PC-3 (cell line): ENCODE measurements at regions not wholly inside any gene's neighbourhood (a gene's known extent, or its start where the extent isn't known, plus 50 kb on each side); places are given as distances from the start of the nearest gene placed in this dataset.

ENCODE experiments used
- ATAC-seq: fragments of 200-7000 bp; cut with Tn5 transposase; 2 replicates; pipeline ENCODE4 v1.9.1; 2020; ENCODE audit warnings: mild to moderate bottlenecking, moderate library complexity
- BruUV-seq: library from RNA; stranded (reverse); fragments of 400-500 nt; replicated peaks from 2 replicates; lab custom pipeline; 2021; lab: Mats Ljungman, UMichigan
- CTCF ChIA-PET: fragments of 300-600 bp; sonication (Branson Sonifier 250); formaldehyde crosslinking; loops from one replicate; lab custom pipeline; 2022; ENCODE audit warnings: antibody characterized with exemption; lab: Charles Lee
- POLR2A ChIA-PET: fragments of 300-600 bp; sonication (Branson Sonifier 250); formaldehyde crosslinking; loops from one replicate; lab custom pipeline; 2022; ENCODE audit warnings: antibody characterized with exemption; ENCODE audit not compliant: unreplicated experiment; lab: Charles Lee
- DNase-seq: peaks from one replicate; pipeline ENCODE4 v3.0.0-alpha.2; 2015
- H2AFZ ChIP-seq: fragments of 300-600 bp; sonication (generic); 2 replicates; pipeline ENCODE4 v1.6.0; 2016; ENCODE audit warnings: antibody characterized with exemption, low read length
- H3F3A ChIP-seq: fragments of 300-600 bp; sonication (generic); one replicate; pipeline ENCODE4 v1.6.0; 2017; ENCODE audit warnings: antibody characterized with exemption, low read length, control low read depth, mild to moderate bottlenecking; ENCODE audit not compliant: unreplicated experiment
- H3K27ac ChIP-seq: fragments of 300-600 bp; sonication (generic); 2 replicates; pipeline ENCODE4 v1.5.1; 2016; ENCODE audit warnings: mild to moderate bottlenecking, low read length
- H3K27me3 ChIP-seq: fragments of 300-600 bp; sonication (generic); 2 replicates; pipeline ENCODE4 v1.6.1; 2016; ENCODE audit warnings: low read length, mixed read lengths
- H3K36me3 ChIP-seq: fragments of 300-600 bp; sonication (generic); 2 replicates; pipeline ENCODE4 v1.6.1; 2016; ENCODE audit warnings: low read depth, mixed run types, low read length, mixed read lengths
- H3K4me1 ChIP-seq: fragments of 300-600 bp; sonication (generic); 2 replicates; pipeline ENCODE4 v1.5.1; 2016; ENCODE audit warnings: low read length; ENCODE audit not compliant: insufficient read depth
- H3K4me2 ChIP-seq: fragments of 300-600 bp; sonication (generic); 2 replicates; pipeline ENCODE4 v1.6.0; 2016; ENCODE audit warnings: low read length
- H3K4me3 ChIP-seq: fragments of 300-600 bp; sonication (generic); 2 replicates; pipeline ENCODE4 v1.5.1; 2016; ENCODE audit warnings: mild to moderate bottlenecking, low read length, mixed read lengths
- H3K79me2 ChIP-seq: fragments of 300-600 bp; sonication (generic); 2 replicates; pipeline ENCODE4 v1.6.1; 2017; ENCODE audit warnings: low read length, mixed read lengths
- H3K9ac ChIP-seq: fragments of 300-600 bp; sonication (generic); 2 replicates; pipeline ENCODE4 v1.6.0; 2016; ENCODE audit warnings: mild to moderate bottlenecking, low read length
- H3K9me2 ChIP-seq: fragments of 300-600 bp; sonication (generic); replicated peaks from 2 replicates; pipeline ENCODE4 v1.6.1; 2016; ENCODE audit warnings: mixed run types, low read length, mixed read lengths
- H3K9me3 ChIP-seq: fragments of 300-600 bp; sonication (generic); 2 replicates; pipeline ENCODE4 v1.6.1; 2016; ENCODE audit warnings: low read length, mixed read lengths
- H4K20me1 ChIP-seq: fragments of 300-600 bp; sonication (generic); 2 replicates; pipeline ENCODE4 v1.6.1; 2016; ENCODE audit warnings: low read length, mixed read lengths
- CTCF ChIP-seq: fragments of 300-600 bp; sonication (generic); conservative IDR thresholded peaks from 2 replicates; pipeline ENCODE4 v1.5.1; 2017; ENCODE audit warnings: antibody characterized with exemption, low read depth, mild to moderate bottlenecking, low read length
- EZH2 ChIP-seq: fragments of 300-600 bp; sonication (generic); IDR thresholded peaks from one replicate; pipeline ENCODE4 v1.6.1; 2017; ENCODE audit warnings: antibody characterized with exemption, mild to moderate bottlenecking, low read length; ENCODE audit not compliant: unreplicated experiment
- EZH2phosphoT487 ChIP-seq: fragments of 300-600 bp; sonication (generic); IDR thresholded peaks from 2 replicates; pipeline ENCODE4 v1.6.1; 2018; ENCODE audit warnings: mild to moderate bottlenecking, antibody characterized with exemption, low read length, borderline replicate concordance
- intact Hi-C: fragments of 100-400 bp; cut with micrococcal nuclease; formaldehyde crosslinking; loops from 2 replicates; pipeline ENCODE4 v1.9.0; 2023

DNA sequence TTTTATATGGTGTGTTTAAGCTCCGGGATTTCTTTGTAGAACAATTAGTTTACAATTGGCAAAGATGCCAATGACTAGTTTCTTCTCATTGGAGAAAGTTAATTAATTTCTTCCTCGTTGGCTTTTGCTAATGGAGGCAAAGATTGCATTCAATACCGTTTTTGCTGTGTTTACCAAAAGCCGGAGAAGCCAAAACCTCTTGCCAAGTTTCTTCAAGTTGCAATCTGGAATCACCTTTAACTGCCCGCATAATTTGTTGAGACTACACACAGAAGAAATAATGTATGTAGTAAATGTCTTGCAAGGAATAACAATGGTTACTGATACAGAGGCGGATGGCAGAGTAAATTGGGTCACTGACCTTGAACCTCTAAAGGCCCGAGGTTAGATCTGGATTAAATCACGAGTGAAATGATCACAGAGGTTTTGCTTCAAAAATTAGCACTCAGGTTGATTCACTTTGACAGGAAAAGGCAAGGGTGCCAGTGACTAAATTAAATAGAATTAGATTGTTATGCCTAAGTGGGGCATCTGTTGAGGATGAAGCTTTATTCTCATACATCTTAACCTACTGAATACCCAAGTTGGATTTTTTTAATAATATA lies 732.1 kb upstream of the NR2F2 start:
- TF ChIP-seq EZH2phosphoT487 (no peak), CTCF (no peak), EZH2 (no peak)
- H3K9me3 ChIP-seq = no peaks in the 10 kb centered on the region
- H3K27me3 ChIP-seq = no peaks in the 10 kb centered on the region
- no peak overlapping the region for H3K4me3 ChIP-seq
- H3F3A ChIP-seq = no peaks in the 10 kb centered on the region
- no peak overlapping the region for H3K9ac ChIP-seq
- ChIA-PET POLR2A (no interaction called here), CTCF (no interaction called here)
- no peak for DNase-seq
- no peaks in the 10 kb centered on the region for H3K4me1 ChIP-seq
- no peak overlapping the region for H2AFZ ChIP-seq
- no peaks in the 10 kb centered on the region for H3K79me2 ChIP-seq
- no peak overlapping the region for H3K27ac ChIP-seq
- H4K20me1 ChIP-seq = no peaks in the 10 kb centered on the region
- BruUV-seq = no TSS peak
- H3K9me2 ChIP-seq = no peaks in the 10 kb centered on the region
- ATAC-seq = no peak
- no peaks in the 10 kb centered on the region for H3K36me3 ChIP-seq
- intact Hi-C loops = no loop called here
- H3K4me2 ChIP-seq = no peak overlapping the region

DNA sequence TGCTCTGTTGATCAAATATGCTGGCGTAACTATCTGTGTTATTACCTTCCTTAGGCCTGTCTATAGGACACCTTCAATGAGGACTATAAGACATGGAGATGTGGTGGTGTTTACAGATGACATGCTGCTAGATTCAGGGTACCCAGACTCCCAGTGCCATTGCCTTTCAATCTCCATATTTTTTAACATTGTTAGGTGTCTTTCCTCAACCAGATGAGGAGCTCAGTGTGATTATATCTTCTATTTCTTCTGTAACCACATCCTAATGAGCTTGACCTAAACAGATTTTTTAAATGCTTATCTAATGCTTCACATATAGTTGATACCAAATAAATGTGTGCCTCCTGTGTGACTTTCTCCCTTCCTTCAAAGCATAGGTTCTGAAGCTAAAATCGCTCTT lies 730.1 kb upstream of the NR2F2 start:
- DNase-seq = no peak
- Histone ChIP-seq H3K36me3 (no peaks in the 10 kb centered on the region), H3K4me2 (no peak overlapping the region), H3K27me3 (no peaks in the 10 kb centered on the region), H2AFZ (no peak overlapping the region), H3F3A (no peaks in the 10 kb centered on the region), H3K4me1 (peaks cover 14% of the 10 kb centered on the region), H3K9ac (no peak overlapping the region), H3K4me3 (no peak overlapping the region), H3K27ac (no peak overlapping the region), H3K9me2 (no peaks in the 10 kb centered on the region), H3K79me2 (no peaks in the 10 kb centered on the region), H3K9me3 (no peaks in the 10 kb centered on the region), H4K20me1 (no peaks in the 10 kb centered on the region)
- no peak for ATAC-seq
- ChIA-PET POLR2A (interaction anchor here (0.6 kb wide), 1 partner anchor 60 kb away, joined by 3 read pairs; no protein-coding TSS in a partner anchor), CTCF (no interaction called here)
- BruUV-seq = no TSS peak
- intact Hi-C loops = no loop called here
- TF ChIP-seq CTCF = no peak

GRCh38 chr15:95600884-95601283 lies 729.6 kb upstream of the NR2F2 start:
- CTCF ChIA-PET = no interaction called here
- Histone ChIP-seq H3K9me3 (no peaks in the 10 kb centered on the region), H3K27ac (no peak overlapping the region), H4K20me1 (no peaks in the 10 kb centered on the region), H3K9me2 (no peaks in the 10 kb centered on the region), H3F3A (no peaks in the 10 kb centered on the region), H3K9ac (no peak overlapping the region), H3K4me3 (no peak overlapping the region), H3K36me3 (no peaks in the 10 kb centered on the region), H3K4me2 (no peak overlapping the region), H3K79me2 (no peaks in the 10 kb centered on the region), H3K27me3 (no peaks in the 10 kb centered on the region), H3K4me1 (peaks cover 18% of the 10 kb centered on the region), H2AFZ (no peak overlapping the region)
- DNase-seq = no peak
- TF ChIP-seq EZH2phosphoT487 = no peak
- POLR2A ChIA-PET = interaction anchor here (0.6 kb wide), 1 partner anchor 61 kb away, joined by 3 read pairs; no protein-coding TSS in a partner anchor
- BruUV-seq = no TSS peak
- no peak for ATAC-seq
- intact Hi-C loops = no loop called here
